T-cell (primary cell): ENCODE measurements at regions not wholly inside any gene's neighbourhood (a gene's known extent, or its start where the extent isn't known, plus 50 kb on each side); places are given as distances from the start of the nearest gene placed in this dataset.
A peak's percentile ranks its signal among the peaks of the same experiment; 100 is the strongest.

Experiments
- ATAC-seq, 4 experiments: fragments of 200-7000 bp in 3 of 4; fragments of 150-1000 bp in 1 of 4; cut with Tn5 transposase; replicated peaks in 1 of 4; 1 replicate in 3 of 4; 2 replicates in 1 of 4; pipeline ENCODE4 v1.10.0; 2021; ENCODE audit warnings: moderate library complexity in 3 of 4, mild to moderate bottlenecking in 2 of 4, moderate number of reproducible peaks in 1 of 4
- CTCF ChIA-PET, 2 donors: fragments of 300-600 bp; sonication (Branson Sonifier 250); formaldehyde crosslinking; loops; one replicate each; lab custom pipeline; 2022; ENCODE audit warnings: antibody characterized with exemption in 2 of 2; lab: Charles Lee
- POLR2A ChIA-PET, 2 donors: fragments of 300-600 bp; sonication (Branson Sonifier 250); formaldehyde crosslinking; loops; one replicate each; lab custom pipeline; 2022; ENCODE audit warnings: antibody characterized with exemption in 2 of 2; lab: Charles Lee
- DNase-seq, 35 experiments: peaks; one replicate each; pipeline versions ENCODE4 v3.0.0 to v3.0.0-alpha.2; 2013 to 2023
- H3K27ac ChIP-seq: one replicate; pipeline ENCODE4 v1.5.1; 2013; ENCODE audit warnings: low read length
- H3K27me3 ChIP-seq, 2 experiments: replicated peaks in 1 of 2; 1 replicate in 1 of 2; 2 replicates in 1 of 2; pipeline versions ENCODE4 v1.6.1 to v1.7.0; 2013; ENCODE audit warnings: low read length in 1 of 2, mixed read lengths in 1 of 2; ENCODE audit not compliant: control insufficient read depth in 2 of 2, insufficient read depth in 2 of 2; ENCODE audit errors: extremely low read depth in 1 of 2
- H3K36me3 ChIP-seq, 2 donors: 1 replicate in 1 of 2; 2 replicates in 1 of 2; pipeline versions ENCODE4 v1.6.1 to v1.7.0; 2013; ENCODE audit warnings: low read length in 1 of 2; ENCODE audit not compliant: control insufficient read depth in 2 of 2, insufficient read depth in 1 of 2; ENCODE audit errors: extremely low read depth in 1 of 2
- H3K4me1 ChIP-seq, 2 experiments: 1 replicate in 1 of 2; 2 replicates in 1 of 2; pipeline versions ENCODE4 v1.6.1 to v1.7.0; 2013; ENCODE audit warnings: low read length in 2 of 2, mixed read lengths in 1 of 2; ENCODE audit not compliant: insufficient read depth in 2 of 2, control insufficient read depth in 1 of 2; ENCODE audit errors: extremely low read depth in 1 of 2
- H3K4me3 ChIP-seq, 2 donors: 1 replicate in 1 of 2; 2 replicates in 1 of 2; pipeline versions ENCODE4 v1.5.1 to v1.7.0; 2013; ENCODE audit warnings: mild to moderate bottlenecking in 2 of 2, low read length in 1 of 2, moderate library complexity in 1 of 2; ENCODE audit not compliant: control insufficient read depth in 1 of 2; ENCODE audit errors: extremely low read depth in 1 of 2
- H3K9me3 ChIP-seq: 2 replicates; pipeline ENCODE4 v1.7.0; 2013
- H3K27ac Mint-ChIP-seq, 2 donors: one replicate each; pipeline ENCODE4 v1.8.0; 2020 to 2021; ENCODE audit warnings: mild to moderate bottlenecking in 2 of 2, mixed read lengths in 2 of 2
- H3K27me3 Mint-ChIP-seq, 2 donors: one replicate each; pipeline ENCODE4 v1.8.0; 2021 to 2022; ENCODE audit warnings: mixed read lengths in 2 of 2
- H3K36me3 Mint-ChIP-seq: one replicate; pipeline ENCODE4 v1.8.0; 2021; ENCODE audit warnings: mixed read lengths
- H3K4me1 Mint-ChIP-seq, 3 donors: one replicate each; pipeline ENCODE4 v1.8.0; 2020 to 2022; ENCODE audit warnings: mixed read lengths in 3 of 3, mild to moderate bottlenecking in 1 of 3
- H3K4me3 Mint-ChIP-seq, 3 donors: one replicate each; pipeline ENCODE4 v1.8.0; 2020 to 2022; ENCODE audit warnings: mild to moderate bottlenecking in 3 of 3, mixed read lengths in 3 of 3, moderate library complexity in 3 of 3
- H3K9me3 Mint-ChIP-seq, 3 donors: one replicate each; pipeline ENCODE4 v1.8.0; 2020 to 2022; ENCODE audit warnings: mixed read lengths in 3 of 3
- WGBS: methylation state at CpG from one replicate; pipeline ENCODE4 v1.1.5; 2013; ENCODE audit warnings: missing lambda C conversion rate; ENCODE audit not compliant: insufficient coverage; 5-methylcytosine and 5-hydroxymethylcytosine counted together

DNA sequence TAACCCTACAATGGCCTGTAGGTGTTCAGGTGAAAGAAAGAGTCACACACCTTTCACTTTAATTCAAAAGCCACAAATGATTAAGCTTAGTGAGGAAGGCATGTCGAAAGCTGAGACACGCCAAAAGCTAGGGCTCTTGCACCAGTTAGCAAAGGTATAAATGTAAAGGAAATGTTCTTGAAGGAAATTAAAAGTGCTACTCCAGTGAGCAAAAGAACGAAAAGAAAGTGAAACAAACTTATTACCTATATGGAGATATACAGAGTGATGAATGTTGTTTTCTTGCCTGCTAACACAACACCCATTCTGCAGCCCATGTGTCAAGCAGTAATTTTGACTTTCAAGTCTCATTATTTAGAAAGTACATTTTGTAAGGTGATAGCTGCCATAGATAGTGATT, 254.2 kb upstream of the SLC24A2 start:
- Mint-ChIP-seq H3K27ac (peak overlapping the region; percentile 93 to 97), H3K4me1 (peaks cover 25 to 33% (median 33%) of the 10 kb centered on the region in 3 donors), H3K27me3 (no peaks in the 10 kb centered on the region), H3K4me3 (peak overlapping the region; percentile 74 to 82 (median 78)), H3K36me3 (no peaks in the 10 kb centered on the region), H3K9me3 (no peaks in the 10 kb centered on the region)
- peak overlapping the region; percentile 63 for H3K27ac ChIP-seq
- DNase-seq = peak in 1 of 35 experiments; percentile 29
- WGBS = no CpG with 5 or more reads among the region's 3 CpGs
- POLR2A ChIA-PET = no interaction called here
- no peaks in the 10 kb centered on the region for H3K9me3 ChIP-seq
- H3K36me3 ChIP-seq = no peaks in the 10 kb centered on the region
- H3K4me1 ChIP-seq = peaks cover 8 to 15% of the 10 kb centered on the region in 2 experiments
- ATAC-seq = peak; percentile 69 to 83 (median 79)
- H3K4me3 ChIP-seq = peak overlapping the region in 1 of 2 donors; percentile 37
- CTCF ChIA-PET = no interaction called here
- H3K27me3 ChIP-seq = no peaks in the 10 kb centered on the region

DNA sequence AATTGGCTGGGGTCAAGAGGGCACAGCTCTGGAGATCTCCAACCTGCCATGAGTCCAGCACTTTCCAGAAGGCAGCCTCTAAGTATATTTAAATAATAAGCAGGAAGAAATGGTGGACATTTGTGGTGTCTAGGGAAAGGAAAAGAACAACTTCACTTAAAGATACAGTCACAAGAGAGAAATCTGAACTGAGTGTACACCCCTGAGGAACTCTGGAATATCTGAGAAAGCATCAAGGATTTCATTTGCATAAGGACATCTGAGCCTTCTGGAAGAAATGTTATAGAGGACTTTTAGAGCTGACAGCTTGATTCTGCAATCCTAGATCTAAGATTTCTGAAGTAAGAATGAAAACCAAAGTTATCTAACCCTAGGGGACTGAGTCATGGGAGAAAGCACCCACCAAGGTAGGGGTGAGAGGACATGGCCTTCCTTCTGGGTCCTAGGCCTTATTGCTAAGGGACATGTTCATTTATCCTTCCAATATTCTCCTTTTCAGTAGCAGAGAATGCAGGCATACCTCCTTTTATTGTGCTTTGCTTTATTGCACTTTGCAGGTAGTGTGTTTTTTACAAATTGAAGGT, 253.4 kb upstream of the SLC24A2 start:
- Histone ChIP-seq H3K27me3 (no peaks in the 10 kb centered on the region), H3K27ac (peak overlapping the region; percentile 44), H3K9me3 (no peaks in the 10 kb centered on the region), H3K4me3 (no peak overlapping the region), H3K36me3 (no peaks in the 10 kb centered on the region), H3K4me1 (peaks cover 8 to 15% of the 10 kb centered on the region in 2 experiments)
- Mint-ChIP-seq H3K9me3 (no peaks in the 10 kb centered on the region), H3K27ac (peak overlapping the region; percentile 93 to 97), H3K4me1 (peaks cover 25 to 33% (median 33%) of the 10 kb centered on the region in 3 donors), H3K4me3 (peak overlapping the region; percentile 74 to 82 (median 78)), H3K27me3 (no peaks in the 10 kb centered on the region), H3K36me3 (no peaks in the 10 kb centered on the region)
- POLR2A ChIA-PET = no interaction called here
- ATAC-seq = no peak
- DNase-seq = peak in 1 of 35 experiments; percentile 5
- CTCF ChIA-PET = no interaction called here

DNA sequence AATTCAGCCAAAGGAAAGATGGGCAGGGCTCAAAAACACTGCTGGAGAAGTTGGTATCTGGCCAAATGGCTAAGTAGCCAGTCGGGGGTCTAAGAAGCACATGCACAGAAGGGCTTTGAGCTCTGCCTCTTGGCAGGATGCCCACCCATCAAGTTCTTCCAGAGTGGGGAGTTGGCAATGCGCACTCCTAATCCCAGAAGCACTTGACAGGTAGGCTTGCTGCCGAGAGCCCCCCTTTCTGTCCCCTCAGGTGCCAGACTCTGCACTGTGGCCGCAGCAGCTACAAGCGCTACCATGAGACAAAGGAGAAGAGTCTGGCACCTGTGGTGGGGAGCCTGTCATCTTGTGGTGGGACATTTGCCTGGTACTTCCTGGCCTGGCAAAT, 252.9 kb upstream of the SLC24A2 start:
- no peaks in the 10 kb centered on the region for H3K27me3 ChIP-seq
- DNase-seq (peak in 14 of 35 experiments; percentile 0 to 37 (median 6)), ATAC-seq (peak in 3 of 4 experiments; percentile 34 to 43 (median 39))
- CTCF ChIA-PET = no interaction called here
- peak overlapping the region; percentile 44 for H3K27ac ChIP-seq
- peaks cover 8 to 15% of the 10 kb centered on the region in 2 experiments for H3K4me1 ChIP-seq
- no peak overlapping the region for H3K4me3 ChIP-seq
- no peak overlapping the region for H3K4me3 Mint-ChIP-seq
- no peaks in the 10 kb centered on the region for H3K9me3 ChIP-seq
- H3K36me3 ChIP-seq = no peaks in the 10 kb centered on the region
- no peaks in the 10 kb centered on the region for H3K36me3 Mint-ChIP-seq
- 77% methylated on average over 2 of the region's 5 CpGs for WGBS
- no peaks in the 10 kb centered on the region for H3K9me3 Mint-ChIP-seq
- peaks cover 25 to 33% (median 33%) of the 10 kb centered on the region in 3 donors for H3K4me1 Mint-ChIP-seq
- POLR2A ChIA-PET = interaction anchor here in 1 of 2 donors (0.6 kb wide), 1 partner anchor 13 kb away, joined by 3 read pairs; no protein-coding TSS in a partner anchor
- peak overlapping the region; percentile 93 to 97 for H3K27ac Mint-ChIP-seq
- no peaks in the 10 kb centered on the region for H3K27me3 Mint-ChIP-seq

DNA sequence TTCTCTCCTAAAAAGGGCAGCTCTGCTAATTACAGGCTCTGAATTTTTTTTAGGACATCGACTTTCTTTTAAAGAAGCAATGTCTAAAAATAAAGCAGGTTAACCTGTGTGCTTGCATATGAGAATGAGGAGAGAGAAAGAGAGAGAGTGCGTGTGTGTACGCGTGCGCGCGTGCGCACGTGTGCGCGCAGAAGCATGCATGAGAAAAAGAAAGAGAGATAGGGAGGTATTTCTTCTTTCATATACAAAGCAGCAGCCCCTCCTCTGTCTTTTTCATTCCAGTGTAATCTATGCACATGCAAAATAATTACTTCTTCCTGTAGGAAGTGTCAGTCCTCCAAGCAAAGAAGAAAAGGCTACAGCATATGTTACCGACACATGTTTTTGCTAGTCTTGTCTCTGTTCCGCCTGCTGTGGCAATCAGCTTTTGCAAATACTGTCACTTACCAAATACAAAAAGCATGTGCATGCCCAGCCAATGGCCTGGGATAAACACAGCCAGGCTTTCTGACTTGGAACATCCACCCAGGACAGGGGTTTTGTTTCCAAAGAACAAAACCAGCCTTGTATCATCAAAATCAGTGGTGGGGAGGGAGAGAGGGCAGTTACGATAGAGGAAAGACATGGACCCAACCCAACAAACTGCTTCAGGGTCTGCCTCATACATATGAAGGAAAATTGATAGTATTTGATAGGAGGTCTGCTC, 252.3 kb upstream of the SLC24A2 start:
- peak overlapping the region in 1 of 2 donors; percentile 62 for H3K27ac Mint-ChIP-seq
- H3K4me3 Mint-ChIP-seq = no peak overlapping the region
- no peak for DNase-seq

DNA sequence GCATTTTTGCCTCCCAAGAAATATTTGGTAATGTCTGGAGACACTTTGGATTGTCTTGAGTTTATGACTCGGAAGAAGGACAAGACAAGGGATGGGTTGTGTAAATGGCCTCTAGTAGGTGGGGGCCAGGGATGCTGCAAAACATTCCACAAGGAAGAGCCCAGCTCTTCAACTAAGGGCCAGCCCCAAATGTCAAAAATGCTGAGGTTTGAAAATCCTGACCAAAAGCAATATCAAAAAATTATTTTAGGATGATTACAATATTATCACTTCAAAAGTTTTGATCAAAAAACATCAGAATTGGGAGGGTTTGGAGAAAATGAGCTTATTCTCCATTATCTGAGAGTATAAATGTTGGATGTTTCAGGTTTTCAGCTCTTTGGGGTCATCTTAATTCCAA, 248.9 kb upstream of the SLC24A2 start:
- Mint-ChIP-seq H3K4me1 (peaks cover 8 to 16% (median 13%) of the 10 kb centered on the region in 3 donors), H3K36me3 (no peaks in the 10 kb centered on the region), H3K4me3 (no peak overlapping the region), H3K27me3 (no peaks in the 10 kb centered on the region), H3K9me3 (no peaks in the 10 kb centered on the region), H3K27ac (no peak overlapping the region)
- ATAC-seq (no peak), DNase-seq (no peak)
- no CpG with 5 or more reads among the region's 1 CpG for WGBS
- Histone ChIP-seq H3K36me3 (no peaks in the 10 kb centered on the region), H3K4me1 (peaks cover 2 to 9% of the 10 kb centered on the region in 2 experiments), H3K27me3 (no peaks in the 10 kb centered on the region), H3K4me3 (no peak overlapping the region), H3K9me3 (no peaks in the 10 kb centered on the region), H3K27ac (no peak overlapping the region)
- CTCF ChIA-PET = no interaction called here
- POLR2A ChIA-PET = no interaction called here

More for the DNA sequence above, 252.3 kb upstream of the SLC24A2 start:
- Mint-ChIP-seq H3K36me3 (no peaks in the 10 kb centered on the region), H3K9me3 (no peaks in the 10 kb centered on the region), H3K27me3 (no peaks in the 10 kb centered on the region), H3K4me1 (peaks cover 25 to 33% (median 33%) of the 10 kb centered on the region in 3 donors)
- Histone ChIP-seq H3K9me3 (no peaks in the 10 kb centered on the region), H3K36me3 (no peaks in the 10 kb centered on the region), H3K4me1 (peaks cover 8 to 15% of the 10 kb centered on the region in 2 experiments), H3K4me3 (no peak overlapping the region), H3K27me3 (no peaks in the 10 kb centered on the region), H3K27ac (no peak overlapping the region)
- ChIA-PET CTCF (no interaction called here), POLR2A (interaction anchor here in 1 of 2 donors (0.6 kb wide), 1 partner anchor 12 kb away, joined by 3 read pairs; no protein-coding TSS in a partner anchor)
- 95% methylated on average over 4 of the region's 14 CpGs for WGBS
- no peak for ATAC-seq

DNA sequence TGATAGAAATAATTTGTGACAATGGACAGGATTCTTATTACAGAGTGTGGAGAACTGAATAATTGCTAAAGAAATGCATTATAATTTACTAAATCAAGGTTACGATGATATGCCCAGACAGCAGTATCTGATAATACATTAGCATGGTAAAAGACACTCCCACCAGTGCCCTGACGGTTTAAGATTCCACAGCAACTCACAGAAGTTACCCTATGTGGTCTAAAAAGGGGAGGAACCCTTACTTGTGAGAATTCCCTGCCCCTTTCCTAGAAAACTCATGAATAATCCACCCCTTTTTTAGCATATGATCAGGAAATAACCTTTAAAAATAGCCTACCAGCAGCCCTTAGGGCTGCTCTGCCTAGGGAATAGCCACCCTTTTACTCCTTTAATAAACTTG, 244.7 kb upstream of the SLC24A2 start:
- no CpG with 5 or more reads among the region's 2 CpGs for WGBS
- CTCF ChIA-PET = no interaction called here
- Histone ChIP-seq H3K36me3 (no peaks in the 10 kb centered on the region), H3K4me3 (no peak overlapping the region), H3K27me3 (no peaks in the 10 kb centered on the region), H3K4me1 (no peaks in the 10 kb centered on the region), H3K9me3 (no peaks in the 10 kb centered on the region), H3K27ac (no peak overlapping the region)
- Mint-ChIP-seq H3K36me3 (no peaks in the 10 kb centered on the region), H3K4me3 (no peak overlapping the region), H3K27me3 (no peaks in the 10 kb centered on the region), H3K4me1 (peaks cover 0 to 8% (median 0%) of the 10 kb centered on the region in 3 donors), H3K27ac (no peak overlapping the region), H3K9me3 (no peaks in the 10 kb centered on the region)
- ATAC-seq = no peak
- POLR2A ChIA-PET = no interaction called here
- DNase-seq = no peak
